ENCODE measurements at regions not wholly inside any gene's neighbourhood (a gene's known extent, or its start where the extent isn't known, plus 50 kb on each side); places are given as distances from the start of the nearest gene placed in this dataset.

GRCh38 chr2:11060376-11061169, 94.7 kb upstream of the SLC66A3 start:
- no peaks in the 10 kb centered on the region for H3K4me1 Mint-ChIP-seq (ENCODE audit: low read depth)
- H3K4me3 Mint-ChIP-seq: no peak overlapping the region
- H3K27ac Mint-ChIP-seq: no peak overlapping the region
- H3K9me3 Mint-ChIP-seq: peaks cover 13% of the 10 kb centered on the region
- no peak for TF ChIP-seq CTCF (IDR thresholded peaks at IDR 0.05)
- intact Hi-C loops (cut with micrococcal nuclease): no loop called here
- DNase-seq: no peak
- H3K27me3 Mint-ChIP-seq: peaks cover 9% of the 10 kb centered on the region
- H3K36me3 Mint-ChIP-seq (ENCODE audit: low read depth): peaks cover 2% of the 10 kb centered on the region
- CTCF ChIA-PET: no interaction called here
- POLR2A ChIA-PET: interaction anchor here (0.6 kb wide), 1 partner anchor 600 kb away, joined by 3 read pairs; no protein-coding TSS in a partner anchor
- ATAC-seq: no peak

GRCh38 chr2:11065833-11066485, 89.3 kb upstream of the SLC66A3 start:
- Mint-ChIP-seq H3K36me3 (ENCODE audit: low read depth) (peaks cover 2% of the 10 kb centered on the region), H3K27ac (no peak overlapping the region), H3K4me1 (ENCODE audit: low read depth) (no peaks in the 10 kb centered on the region), H3K4me3 (no peak overlapping the region), H3K9me3 (peaks cover 7% of the 10 kb centered on the region), H3K27me3 (peaks cover 12% of the 10 kb centered on the region)
- no peak for ATAC-seq
- no peak for TF ChIP-seq CTCF (IDR thresholded peaks at IDR 0.05)
- ChIA-PET CTCF (interaction anchor here (1.0 kb wide), 1 partner anchor 233 kb away, joined by 5 read pairs; no protein-coding TSS in a partner anchor), POLR2A (no interaction called here)
- DNase-seq: no peak
- intact Hi-C loops (cut with micrococcal nuclease): no loop called here

DNA sequence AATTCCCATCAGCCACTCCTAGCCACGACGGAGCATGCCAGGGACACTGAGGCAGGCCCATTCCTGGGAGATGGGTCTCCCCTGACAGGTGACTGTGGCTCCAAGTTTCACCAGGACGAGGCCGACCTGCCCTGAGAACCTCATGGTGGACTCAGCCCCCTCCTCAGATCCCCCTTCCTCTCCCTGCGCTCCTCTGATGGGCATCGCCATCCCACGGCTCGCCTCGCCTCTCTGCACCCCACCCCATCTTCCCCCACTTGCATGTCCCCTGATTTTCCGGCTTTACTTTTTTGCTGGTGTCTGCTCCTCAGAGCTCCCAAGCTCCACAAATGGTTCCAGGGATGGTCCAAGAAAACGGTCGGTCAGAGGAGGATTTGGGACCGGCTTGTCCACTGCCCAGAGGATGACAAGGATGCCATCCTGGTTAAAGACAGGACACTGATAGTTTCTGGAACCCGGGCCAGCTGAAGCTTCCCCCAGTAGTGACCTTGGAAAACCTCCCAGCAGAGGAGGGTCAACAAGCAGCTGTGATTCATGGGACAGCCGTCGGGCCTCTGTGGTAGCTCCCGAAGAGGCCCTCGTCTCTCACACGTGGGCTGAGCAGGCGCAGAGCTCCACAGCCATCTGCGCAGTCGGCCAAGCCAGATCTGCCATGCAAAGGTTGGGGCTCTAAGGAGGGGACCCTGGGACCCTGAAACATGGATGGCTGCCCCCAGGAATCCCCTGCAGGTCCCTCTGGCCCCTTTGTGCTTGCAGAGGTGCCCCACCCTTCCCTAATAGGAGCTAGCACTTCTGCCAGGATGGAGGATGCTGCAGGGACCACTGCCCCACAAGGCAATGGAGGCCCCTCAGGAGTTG, 87.8 kb upstream of the SLC66A3 start:
- ChIA-PET CTCF (no interaction called here), POLR2A (no interaction called here)
- ATAC-seq (no peak), DNase-seq (no peak)
- no peak for TF ChIP-seq CTCF (IDR thresholded peaks at IDR 0.05)
- Mint-ChIP-seq H3K9me3 (peaks cover 2% of the 10 kb centered on the region), H3K4me3 (no peak overlapping the region), H3K36me3 (ENCODE audit: low read depth) (peaks cover 2% of the 10 kb centered on the region), H3K27me3 (peaks cover 20% of the 10 kb centered on the region), H3K4me1 (ENCODE audit: low read depth) (no peaks in the 10 kb centered on the region), H3K27ac (no peak overlapping the region)
- intact Hi-C loops (cut with micrococcal nuclease): no loop called here

- Mint-ChIP-seq H3K36me3 (ENCODE audit: low read depth) (peaks cover 1% of the 10 kb centered on the region), H3K4me3 (no peak overlapping the region), H3K9me3 (peaks cover 1% of the 10 kb centered on the region), H3K27ac (no peak overlapping the region), H3K4me1 (ENCODE audit: low read depth) (no peaks in the 10 kb centered on the region), H3K27me3 (peaks cover 25% of the 10 kb centered on the region)
- no peak for TF ChIP-seq CTCF (IDR thresholded peaks at IDR 0.05)
- intact Hi-C loops (cut with micrococcal nuclease): no loop called here
- no peak for DNase-seq
- ChIA-PET CTCF (no interaction called here), POLR2A (no interaction called here)
- ATAC-seq: no peak
Measured at GRCh38 chr2:11068079-11068741, 87.1 kb upstream of the SLC66A3 start.

Data from activated CD8-positive, alpha-beta T cell treated with anti-CD3 and anti-CD28 coated beads for 36 hours (primary cell).